IMR-90 (cell line): ENCODE measurements at regions not wholly inside any gene's neighbourhood (a gene's known extent, or its start where the extent isn't known, plus 50 kb on each side); places are given as distances from the start of the nearest gene placed in this dataset.

Experiments used
- ATAC-seq: fragments of 200-7000 bp; cut with Tn5 transposase; 2 replicates; pipeline ENCODE4 v1.9.1; 2020; ENCODE audit warnings: low read depth, mild to moderate bottlenecking, moderate library complexity
- BruUV-seq: library from RNA; stranded (reverse); fragments of 400-500 nt; replicated peaks from 2 replicates; lab custom pipeline; 2021; lab: Mats Ljungman, UMichigan
- CTCF ChIA-PET: fragments of 300-600 bp; formaldehyde crosslinking; extraction: SDS; loops from one replicate; lab custom pipeline; 2021; ENCODE audit warnings: antibody characterized with exemption; lab: Yijun Ruan, JAX
- POLR2A ChIA-PET: fragments of 300-600 bp; sonication (Branson Sonifier 250); formaldehyde crosslinking; loops from one replicate; lab custom pipeline; 2022; ENCODE audit warnings: antibody characterized with exemption; ENCODE audit not compliant: unreplicated experiment; lab: Charles Lee
- DNase-seq: peaks from one replicate; pipeline ENCODE4 v3.0.0; 2013
- H2AFZ ChIP-seq: replicated peaks from 2 replicates; pipeline ENCODE3; 2013; ENCODE audit warnings: low read length, mild to moderate bottlenecking; ENCODE audit not compliant: poor library complexity
- H2AK5ac ChIP-seq: 2 replicates; pipeline ENCODE4 v1.6.1; 2013; ENCODE audit warnings: low read depth, low read length, inconsistent platforms
- H2AK9ac ChIP-seq: replicated peaks from 2 replicates; pipeline ENCODE3; 2013; ENCODE audit warnings: mild to moderate bottlenecking, low read depth, low read length, moderate library complexity; ENCODE audit not compliant: poor library complexity
- H2BK120ac ChIP-seq: 2 replicates; pipeline ENCODE4 v1.6.1; 2013; ENCODE audit warnings: low read depth, low read length, inconsistent platforms
- H2BK15ac ChIP-seq: 3 replicates; pipeline ENCODE4 v1.6.1; 2013; ENCODE audit warnings: low read depth, low read length, inconsistent platforms
- H2BK20ac ChIP-seq: 2 replicates; pipeline ENCODE4 v1.6.1; 2013; ENCODE audit warnings: low read depth, mild to moderate bottlenecking, inconsistent platforms, low read length, moderate library complexity
- H2BK5ac ChIP-seq: 2 replicates; pipeline ENCODE4 v1.6.1; 2013; ENCODE audit warnings: mild to moderate bottlenecking, low read depth, low read length, inconsistent platforms; ENCODE audit not compliant: poor library complexity, severe bottlenecking
- H3K14ac ChIP-seq: replicated peaks from 2 replicates; pipeline ENCODE4 v1.6.1; 2013; ENCODE audit warnings: low read depth, low read length, inconsistent platforms
- H3K18ac ChIP-seq: 2 replicates; pipeline ENCODE4 v1.6.1; 2013; ENCODE audit warnings: low read depth, low read length, control low read depth
- H3K23ac ChIP-seq: 2 replicates; pipeline ENCODE4 v1.6.1; 2013; ENCODE audit warnings: low read depth, low read length, inconsistent platforms
- H3K27ac ChIP-seq: 2 replicates; pipeline ENCODE4 v1.5.1; 2013; ENCODE audit warnings: mild to moderate bottlenecking, control low read depth, low read length; ENCODE audit not compliant: insufficient read depth
- H3K27me3 ChIP-seq: 2 replicates; pipeline ENCODE4 v1.6.1; 2013; ENCODE audit warnings: low read length; ENCODE audit not compliant: control insufficient read depth, insufficient read depth
- H3K36me3 ChIP-seq: 2 replicates; pipeline ENCODE4 v1.6.1; 2013; ENCODE audit warnings: low read length, mixed read lengths; ENCODE audit not compliant: control insufficient read depth, insufficient read depth
- H3K4ac ChIP-seq: 2 replicates; pipeline ENCODE4 v1.6.1; 2013; ENCODE audit warnings: low read depth, low read length, inconsistent platforms
- H3K4me1 ChIP-seq: 2 replicates; pipeline ENCODE4 v1.6.1; 2013; ENCODE audit warnings: low read length, mixed read lengths; ENCODE audit not compliant: control insufficient read depth, insufficient read depth
- H3K4me2 ChIP-seq: 2 replicates; pipeline ENCODE4 v1.6.1; 2013; ENCODE audit warnings: low read depth, mild to moderate bottlenecking, control low read depth, low read length, moderate library complexity
- H3K4me3 ChIP-seq: 2 replicates; pipeline ENCODE4 v1.5.1; 2013; ENCODE audit warnings: low read depth, mild to moderate bottlenecking, control low read depth, low read length, moderate library complexity; ENCODE audit not compliant: insufficient read depth
- H3K56ac ChIP-seq: 2 replicates; pipeline ENCODE4 v1.6.1; 2013; ENCODE audit warnings: low read length, inconsistent platforms; ENCODE audit not compliant: insufficient read depth; ENCODE audit errors: extremely low read depth
- H3K79me1 ChIP-seq, 2 experiments: 2 replicates each; pipeline ENCODE4 v1.6.1; 2013; ENCODE audit warnings: low read length in 2 of 2, inconsistent platforms in 1 of 2, low read depth in 1 of 2
- H3K9ac ChIP-seq: 2 replicates; pipeline ENCODE4 v1.6.1; 2013; ENCODE audit warnings: low read depth, low read length, control low read depth
- H3K9me1 ChIP-seq: 2 replicates; pipeline ENCODE4 v1.6.1; 2013; ENCODE audit warnings: low read length, inconsistent platforms; ENCODE audit not compliant: insufficient read depth
- H3K9me3 ChIP-seq: 2 replicates; pipeline ENCODE4 v1.6.1; 2013; ENCODE audit warnings: low read length; ENCODE audit not compliant: control insufficient read depth, insufficient read depth
- H4K20me1 ChIP-seq: 2 replicates; pipeline ENCODE4 v1.6.1; 2013; ENCODE audit warnings: low read length, inconsistent platforms; ENCODE audit not compliant: insufficient read depth
- H4K5ac ChIP-seq: 2 replicates; pipeline ENCODE4 v1.6.1; 2013; ENCODE audit warnings: mild to moderate bottlenecking, low read depth, low read length, control low read depth
- H4K8ac ChIP-seq, 2 experiments: 2 replicates each; pipeline ENCODE4 v1.6.1; 2013; ENCODE audit warnings: low read depth in 2 of 2, low read length in 2 of 2, control low read depth in 1 of 2, inconsistent platforms in 1 of 2
- H4K91ac ChIP-seq: 2 replicates; pipeline ENCODE4 v1.6.1; 2013; ENCODE audit warnings: low read depth, low read length, inconsistent platforms; ENCODE audit not compliant: insufficient read depth
- BHLHE40 ChIP-seq: fragments of 150-350 bp; IDR thresholded peaks from 2 replicates; pipeline ENCODE4 v1.6.1; 2016; ENCODE audit warnings: mild to moderate bottlenecking, low read depth, low read length
- CEBPB ChIP-seq: IDR thresholded peaks from 2 replicates; pipeline ENCODE4 v1.6.1; 2012; ENCODE audit warnings: low read depth, low read length, improper control_type of control experiment
- CHD1 ChIP-seq: IDR thresholded peaks from 2 replicates; pipeline ENCODE4 v1.6.1; 2012; ENCODE audit warnings: low read depth, low read length, improper control_type of control experiment
- CTCF ChIP-seq: conservative IDR thresholded peaks from 2 replicates; pipeline ENCODE4 v1.5.1; 2012; ENCODE audit warnings: mild to moderate bottlenecking, low read depth, low read length, improper control_type of control experiment
- ELK1 ChIP-seq: fragments of 150-350 bp; IDR thresholded peaks from 2 replicates; pipeline ENCODE4 v1.6.1; 2016; ENCODE audit warnings: low read depth, mild to moderate bottlenecking, low read length, moderate library complexity, borderline replicate concordance
- FOS ChIP-seq: fragments of 150-350 bp; IDR thresholded peaks from 2 replicates; pipeline ENCODE4 v1.6.1; 2016; ENCODE audit warnings: low read depth, low read length
- MAFK ChIP-seq: IDR thresholded peaks from 2 replicates; pipeline ENCODE4 v1.6.1; 2012; ENCODE audit warnings: low read depth, low read length, improper control_type of control experiment
- MAZ ChIP-seq: IDR thresholded peaks from 2 replicates; pipeline ENCODE4 v1.6.1; 2012; ENCODE audit warnings: low read depth, mild to moderate bottlenecking, low read length, improper control_type of control experiment, moderate library complexity, borderline replicate concordance
- MXI1 ChIP-seq: IDR thresholded peaks from 2 replicates; pipeline ENCODE4 v1.6.1; 2012; ENCODE audit warnings: low read depth, mild to moderate bottlenecking, low read length, moderate library complexity, borderline replicate concordance
- NFE2L2 ChIP-seq: fragments of 150-350 bp; IDR thresholded peaks from 2 replicates; pipeline ENCODE4 v1.6.1; 2016; ENCODE audit warnings: low read depth, mild to moderate bottlenecking, low read length
- POLR2A ChIP-seq: IDR thresholded peaks from 2 replicates; pipeline ENCODE4 v1.6.1; 2012; ENCODE audit warnings: mild to moderate bottlenecking, low read depth, low read length
- RAD21 ChIP-seq: IDR thresholded peaks from 2 replicates; pipeline ENCODE4 v1.6.1; 2012; ENCODE audit warnings: low read length, improper control_type of control experiment
- RCOR1 ChIP-seq: IDR thresholded peaks from 2 replicates; pipeline ENCODE4 v1.6.1; 2012; ENCODE audit warnings: mild to moderate bottlenecking, low read length, improper control_type of control experiment; ENCODE audit not compliant: insufficient replicate concordance
- RFX5 ChIP-seq: IDR thresholded peaks from 2 replicates; pipeline ENCODE4 v1.8.0; 2012; ENCODE audit warnings: low read depth, mild to moderate bottlenecking, low read length, moderate library complexity
- SMC3 ChIP-seq: fragments of 150-350 bp; IDR thresholded peaks from 2 replicates; pipeline ENCODE4 v1.6.1; 2016; ENCODE audit warnings: low read depth, mild to moderate bottlenecking, antibody characterized with exemption, low read length, moderate library complexity
- USF2 ChIP-seq: fragments of 150-350 bp; IDR thresholded peaks from 2 replicates; pipeline ENCODE4 v1.6.1; 2017; ENCODE audit warnings: mild to moderate bottlenecking, antibody characterized with exemption, low read length, low read depth
- WGBS, 2 experiments: methylation state at CpG; one replicate each; pipeline versions ENCODE4 v1.1.5 to v1.1.7; 2013; ENCODE audit warnings: missing lambda C conversion rate in 2 of 2; ENCODE audit not compliant: insufficient read length in 1 of 2; ENCODE audit errors: extremely low coverage in 2 of 2; 5-methylcytosine and 5-hydroxymethylcytosine counted together
- dilution Hi-C: fragments of 300-500 bp; cut with HindIII; formaldehyde crosslinking; loops from one replicate; pipeline ENCODE4 v1.14.3; 2018; ENCODE audit warnings: low sequenced_read_pairs; ENCODE audit not compliant: unreplicated experiment
- in situ Hi-C: fragments of 300-500 bp; cut with MboI; formaldehyde crosslinking; loops from 3 replicates; pipeline ENCODE4 v1.14.3; 2019; ENCODE audit warnings: low sequenced_read_pairs, inconsistent platforms, mixed read lengths
- intact Hi-C: fragments of 100-400 bp; cut with micrococcal nuclease; formaldehyde crosslinking; loops from 2 replicates; pipeline ENCODE4 v1.10.0; 2022

- no peak overlapping the region for H3K14ac ChIP-seq
- no peak overlapping the region for H3K23ac ChIP-seq
- no peak overlapping the region for H3K4ac ChIP-seq
- no peak overlapping the region for H2BK20ac ChIP-seq
- H2BK15ac ChIP-seq: no peak overlapping the region; the same call in 2 of the 3 replicates
- no peak overlapping the region for H2BK5ac ChIP-seq
- no peaks in the 10 kb centered on the region for H3K36me3 ChIP-seq
- H3K56ac ChIP-seq: no peak overlapping the region
- no CpG with 5 or more reads among the region's 4 CpGs for WGBS, 2 experiments
- no peaks in the 10 kb centered on the region for H3K9me3 ChIP-seq
- H3K18ac ChIP-seq: no peak overlapping the region
- peaks cover 4% of the 10 kb centered on the region for H3K9me1 ChIP-seq
- no peak overlapping the region for H4K8ac ChIP-seq
- no TSS peak for BruUV-seq
- ChIA-PET CTCF (no interaction called here), POLR2A (no interaction called here)
- no peak overlapping the region for H2BK120ac ChIP-seq
- no peaks in the 10 kb centered on the region for H3K79me1 ChIP-seq
- in situ Hi-C loops: no loop called here
- no peak overlapping the region for H2AK9ac ChIP-seq
- H2AK5ac ChIP-seq: no peak overlapping the region
- TF ChIP-seq ELK1 (no peak), CEBPB (no peak), POLR2A (no peak), MAFK (no peak), NFE2L2 (no peak), CHD1 (no peak), RCOR1 (no peak), BHLHE40 (no peak), MAZ (no peak), SMC3 (no peak), RFX5 (no peak), USF2 (no peak), RAD21 (no peak), CTCF (no peak), MXI1 (no peak), FOS (no peak)
- H3K27ac ChIP-seq: no peak overlapping the region
- no peak overlapping the region for H2AFZ ChIP-seq
- intact Hi-C loops: no loop called here
- no peak overlapping the region for H3K9ac ChIP-seq
- DNase-seq (no peak), ATAC-seq (no peak)
- no peak overlapping the region for H3K4me2 ChIP-seq
- H3K4me1 ChIP-seq: peaks cover 12% of the 10 kb centered on the region
- H4K91ac ChIP-seq: no peak overlapping the region
- no peaks in the 10 kb centered on the region for H4K20me1 ChIP-seq
- dilution Hi-C loops: no loop called here
- no peaks in the 10 kb centered on the region for H3K27me3 ChIP-seq
- no peak overlapping the region for H4K5ac ChIP-seq
- H3K4me3 ChIP-seq: no peak overlapping the region
These were observed 197.4 kb downstream of the JCAD start for GRCh38 chr10:29861811-29862505.
